Activated CD4-positive, alpha-beta T cell treated with anti-CD3 and anti-CD28 coated beads, Interleukin-2, amount 50 U/mL, for 1 hour (primary cell): ENCODE measurements at regions not wholly inside any gene's neighbourhood (a gene's known extent, or its start where the extent isn't known, plus 50 kb on each side); places are given as distances from the start of the nearest gene placed in this dataset.
"Not testable (repeated sequence)": the region's sequence is repeated elsewhere in the genome, so short reads cannot be mapped to it uniquely, and the experiment has no call there.

Experiments used
- DNase-seq: peaks from one replicate; pipeline ENCODE4 v3.0.0-alpha.2; 2020

GRCh38 chr6:113755449-113756289 lies 101.5 kb upstream of the MARCKS start:
- DNase-seq = no peak

- DNase-seq = no peak
Measured at GRCh38 chr6:113756290-113756665, 100.9 kb upstream of the MARCKS start.

DNA sequence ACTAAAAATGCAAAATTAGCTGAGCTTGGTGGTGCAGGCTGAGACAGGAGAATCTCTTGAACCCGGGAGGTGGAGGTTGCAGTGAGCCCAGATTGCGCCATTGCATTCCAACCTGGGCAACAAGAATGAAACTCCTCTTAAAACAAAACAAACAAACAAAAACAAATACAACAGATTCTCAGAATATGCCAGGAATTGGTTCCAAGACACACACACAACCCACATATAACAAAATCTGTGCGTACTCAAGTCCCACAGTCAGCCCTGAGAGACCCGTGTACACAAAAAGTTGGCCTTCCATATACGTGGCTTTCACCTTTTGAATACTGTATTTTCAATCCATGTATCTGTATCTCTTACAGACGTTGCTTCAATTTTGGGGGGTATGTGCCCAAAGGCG lies 98.9 kb upstream of the MARCKS start:
- DNase-seq = no peak

GRCh38 chr6:113758826-113759574 lies 98.1 kb upstream of the MARCKS start:
- no peak for DNase-seq

DNA sequence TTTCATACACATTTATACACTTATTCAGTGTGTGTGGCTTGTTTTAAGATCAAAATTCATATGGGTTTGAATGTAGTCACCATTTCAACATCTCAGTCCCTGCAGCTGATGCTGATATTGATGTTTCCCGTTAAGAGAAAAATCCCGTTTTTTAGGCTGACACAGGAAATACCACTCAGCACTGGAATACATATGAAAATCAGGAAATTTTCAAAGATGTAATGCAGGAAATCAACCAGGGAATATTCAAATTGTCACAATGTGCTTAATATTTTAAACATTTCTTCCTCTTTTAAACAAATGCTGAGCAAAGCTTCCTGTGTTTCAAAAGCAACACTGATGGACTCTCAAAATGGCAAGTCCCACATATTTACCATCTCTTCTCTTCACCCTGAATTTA lies 94.5 kb upstream of the MARCKS start:
- no peak for DNase-seq

- no peak for DNase-seq
Measured at GRCh38 chr6:113763311-113763766, 93.8 kb upstream of the MARCKS start.

DNA sequence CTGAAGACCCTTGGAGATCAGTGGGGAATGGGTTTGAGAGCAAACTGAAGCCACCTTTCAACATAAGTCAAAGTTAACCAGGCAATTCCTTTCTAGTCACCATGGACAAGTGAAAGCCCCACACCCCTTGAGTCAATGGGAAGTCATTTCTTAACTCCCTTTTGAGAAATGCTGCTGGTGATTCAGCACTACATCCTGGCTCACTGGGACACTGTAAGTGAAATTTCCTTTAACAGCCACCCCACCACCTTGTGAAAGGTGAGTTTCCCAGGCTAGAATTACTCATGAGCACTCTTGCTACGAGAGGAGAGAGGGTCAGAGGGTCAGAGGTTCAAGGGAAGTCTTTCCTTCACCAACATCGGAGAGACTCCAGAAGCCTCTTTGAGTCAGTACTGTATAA lies 93.3 kb upstream of the MARCKS start:
- no peak for DNase-seq

GRCh38 chr6:113765909-113766308 lies 91.2 kb upstream of the MARCKS start:
- no peak for DNase-seq

DNA sequence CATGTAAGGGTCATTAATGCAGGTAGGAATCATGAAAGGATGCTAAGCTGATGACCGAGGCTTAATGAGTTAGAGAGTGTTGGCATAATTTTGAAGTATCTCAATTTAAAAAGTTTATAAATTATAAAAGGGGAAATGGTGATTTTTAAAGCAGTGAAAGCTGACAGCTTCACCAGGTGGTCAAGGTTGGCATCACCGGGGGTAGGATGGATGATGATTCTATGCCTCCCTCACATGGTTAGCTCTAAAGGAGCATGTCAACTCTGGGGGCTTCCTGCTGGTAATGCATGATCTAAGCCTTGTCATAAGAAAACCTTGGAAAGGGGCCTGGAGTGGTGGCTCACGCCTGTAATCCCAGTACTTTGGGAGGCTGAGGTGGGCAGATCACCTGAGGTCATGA lies 89.2 kb upstream of the MARCKS start:
- no peak for DNase-seq

GRCh38 chr6:113772961-113773360 lies 84.2 kb upstream of the MARCKS start:
- DNase-seq = no peak

DNA sequence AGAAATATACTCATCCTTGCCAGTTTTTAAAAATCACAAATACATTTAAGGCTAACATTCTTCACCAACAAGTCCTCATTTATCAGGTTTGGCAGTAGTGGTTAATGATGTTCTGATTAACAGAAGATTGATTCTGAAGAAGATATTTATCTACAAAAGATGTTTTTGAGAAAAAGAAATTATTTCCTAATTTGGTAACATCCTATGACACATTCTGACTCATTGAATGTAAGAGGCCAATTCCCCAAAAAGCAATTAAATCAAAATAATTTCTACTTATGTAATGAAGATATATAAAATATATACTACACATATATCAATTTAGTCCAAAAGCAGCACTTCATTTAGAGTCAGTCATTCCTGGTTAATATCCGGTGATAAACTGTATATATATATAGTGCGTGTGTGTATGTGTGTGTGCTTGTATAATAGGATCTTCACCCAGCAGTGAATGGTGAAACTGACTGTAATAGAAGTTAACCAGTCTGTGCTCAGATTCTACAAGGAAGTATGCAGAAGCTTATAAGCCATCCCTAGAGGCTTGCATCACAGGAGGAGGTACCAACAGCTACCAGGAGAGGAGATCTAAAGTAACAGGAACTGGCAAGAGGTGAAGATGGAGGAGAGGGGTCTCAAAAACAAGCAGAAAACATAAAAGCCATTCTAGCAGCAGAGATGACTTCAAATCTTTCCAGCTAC lies 82.9 kb upstream of the MARCKS start:
- DNase-seq = no peak

GRCh38 chr6:113776998-113777397 lies 80.1 kb upstream of the MARCKS start:
- DNase-seq = no peak

- DNase-seq = no peak
Measured at GRCh38 chr6:113777601-113778000, 79.5 kb upstream of the MARCKS start.

- DNase-seq = no peak
Measured at GRCh38 chr6:113779656-113780055, 77.5 kb upstream of the MARCKS start.

DNA sequence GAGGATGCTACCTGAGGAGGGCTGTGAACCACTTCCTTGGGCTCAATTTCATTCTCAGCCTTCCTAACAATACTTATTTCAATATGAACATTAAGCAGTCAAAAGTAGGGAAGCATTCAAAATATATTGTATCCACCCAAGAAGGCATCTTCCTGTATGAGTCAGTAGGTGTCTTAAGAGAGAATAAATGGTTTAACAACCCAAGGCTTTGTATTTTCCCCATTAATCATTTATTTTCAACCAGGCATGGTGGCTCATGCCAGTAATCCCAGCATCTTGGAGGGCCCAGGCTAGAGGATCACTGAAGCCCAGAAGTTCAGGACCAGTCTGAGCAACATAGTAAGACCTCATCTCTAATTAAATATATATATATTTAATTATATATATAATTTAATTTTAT lies 74.5 kb upstream of the MARCKS start:
- DNase-seq = no peak

DNA sequence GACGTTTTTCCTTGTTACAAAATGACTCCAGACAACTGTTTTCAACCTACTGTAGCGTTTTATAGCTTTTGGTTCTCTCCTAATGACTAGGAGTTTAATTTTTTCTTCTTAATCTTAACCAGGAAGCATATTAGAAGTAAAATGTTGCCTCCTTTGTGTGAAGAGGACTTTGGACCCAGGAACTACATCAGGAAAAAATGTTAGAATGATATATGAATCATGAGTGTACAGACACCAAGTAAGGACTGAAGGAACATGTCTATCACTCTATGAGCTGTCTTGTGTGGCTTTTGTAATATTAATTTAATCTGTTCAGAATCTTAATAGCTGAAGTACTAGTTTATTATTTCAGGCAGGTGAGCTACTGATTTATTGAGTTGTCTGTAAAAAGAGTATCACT lies 71.0 kb upstream of the MARCKS start:
- DNase-seq = no peak

- DNase-seq = no peak
Measured at GRCh38 chr6:113788586-113788985, 68.6 kb upstream of the MARCKS start.

DNA sequence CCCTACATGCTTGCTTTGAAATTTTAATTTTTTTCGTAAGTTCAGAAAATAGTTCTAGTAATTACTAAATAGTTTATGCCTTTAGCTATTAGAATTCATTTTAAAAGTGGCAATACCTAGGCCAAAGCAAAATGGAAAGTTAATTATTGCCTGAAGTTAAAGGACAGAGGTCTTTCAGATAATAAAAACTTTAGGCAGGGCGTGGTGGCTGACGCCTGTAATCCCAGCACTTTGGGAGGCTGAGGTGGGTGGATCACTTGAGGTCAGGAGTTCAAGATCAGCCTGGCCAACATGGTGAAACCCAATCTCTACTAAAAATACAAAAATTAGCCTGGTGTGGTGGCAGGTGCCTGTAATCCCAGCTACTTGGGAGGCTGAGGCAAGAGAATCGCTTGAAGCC lies 65.9 kb upstream of the MARCKS start:
- DNase-seq = not testable (repeated sequence)

DNA sequence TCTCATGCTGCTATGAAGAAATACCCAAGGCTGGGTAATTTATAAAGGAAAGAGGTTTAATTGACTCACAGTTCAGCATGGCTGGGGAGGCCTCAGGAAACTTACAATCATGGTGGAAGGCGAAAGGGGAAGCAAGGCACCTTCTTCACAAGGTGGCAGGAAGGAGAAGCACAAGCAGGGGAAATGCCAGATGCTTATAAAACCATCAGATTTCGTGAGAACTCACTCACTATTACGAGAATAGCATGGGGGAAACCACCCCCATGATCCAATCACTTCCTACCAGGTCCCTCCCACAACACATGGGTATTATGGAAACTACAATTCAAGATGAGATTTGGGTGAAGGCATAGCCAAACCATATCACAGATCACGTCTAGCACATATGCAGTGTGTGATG lies 61.8 kb upstream of the MARCKS start:
- DNase-seq = not testable (repeated sequence)

GRCh38 chr6:113796038-113796437 lies 61.1 kb upstream of the MARCKS start:
- no peak for DNase-seq

DNA sequence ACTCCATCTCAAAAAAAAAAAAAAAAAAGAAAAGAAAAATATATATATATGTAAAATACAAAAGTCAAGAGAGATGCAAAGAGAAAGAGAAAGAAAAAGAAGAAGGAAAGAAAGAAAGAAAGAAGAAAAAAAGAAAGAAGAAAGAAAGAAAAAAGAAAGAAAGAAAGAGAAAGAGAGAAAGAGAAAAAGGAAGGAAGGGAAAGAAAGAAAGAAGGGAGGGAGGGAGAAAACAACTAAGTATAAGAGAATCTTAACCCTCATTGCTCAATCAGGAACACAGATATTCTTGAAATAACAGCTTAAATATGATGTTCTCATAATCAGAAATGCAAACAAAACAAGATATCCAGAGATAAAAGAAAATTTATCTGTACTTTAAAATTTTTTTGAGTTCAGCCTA lies 54.4 kb upstream of the MARCKS start:
- DNase-seq = no peak

DNA sequence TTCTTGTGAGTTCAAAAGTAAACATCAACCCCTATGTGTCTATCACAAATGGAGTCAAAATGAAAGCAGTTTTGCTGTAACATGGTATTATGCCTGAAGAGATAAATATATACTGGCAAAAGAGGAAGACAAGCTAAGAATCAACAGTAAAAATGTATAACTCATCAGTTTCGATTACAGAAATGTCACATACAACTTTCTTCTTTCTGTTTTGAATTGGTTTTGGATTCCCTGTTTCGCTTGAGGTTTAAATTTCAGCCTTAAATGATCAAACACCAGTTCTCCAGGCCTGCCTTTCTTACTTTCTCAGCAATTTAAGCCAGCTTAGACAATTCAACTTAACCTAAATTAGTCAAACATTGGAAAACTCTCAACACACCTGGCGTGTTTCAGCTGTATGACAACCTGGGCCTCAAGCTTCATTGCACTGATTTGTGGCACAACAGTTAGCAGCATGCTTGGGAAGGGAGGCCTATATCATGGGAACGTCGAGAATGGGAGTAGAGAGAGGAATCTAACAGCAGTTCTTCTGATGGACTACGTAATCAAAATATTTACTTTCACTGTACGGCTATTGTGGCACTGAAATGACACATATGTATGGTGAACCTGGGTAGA lies 51.9 kb upstream of the MARCKS start:
- no peak for DNase-seq

- no peak for DNase-seq
Measured at GRCh38 chr6:113805811-113806495, 51.2 kb upstream of the MARCKS start.
